Erythroblast (primary cell): ENCODE measurements at regions not wholly inside any gene's neighbourhood (a gene's known extent, or its start where the extent isn't known, plus 50 kb on each side); places are given as distances from the start of the nearest gene placed in this dataset.

ENCODE experiments used
- GATA1 ChIP-seq: IDR thresholded peaks from 2 replicates; pipeline ENCODE4 v1.6.1; 2011; ENCODE audit warnings: low read depth, mild to moderate bottlenecking, control low read depth, low read length, moderate library complexity
- POLR2A ChIP-seq: IDR thresholded peaks from 2 replicates; pipeline ENCODE4 v1.6.1; 2011; ENCODE audit warnings: mild to moderate bottlenecking, low read length

- TF ChIP-seq POLR2A: no peak
- no peak for TF ChIP-seq GATA1
Measured at GRCh38 chr3:174792864-174793263, 66.3 kb upstream of the NAALADL2 start.
